DMS153 treated with DMSO at 0.1 percent for 48 hours (cell line): ENCODE measurements at regions not wholly inside any gene's neighbourhood (a gene's known extent, or its start where the extent isn't known, plus 50 kb on each side); places are given as distances from the start of the nearest gene placed in this dataset.

Experiments
- DNase-seq: peaks from one replicate; lab custom pipeline; 2025; ENCODE audit not compliant: unreplicated experiment; lab: John Stamatoyannopoulos, UW

DNA sequence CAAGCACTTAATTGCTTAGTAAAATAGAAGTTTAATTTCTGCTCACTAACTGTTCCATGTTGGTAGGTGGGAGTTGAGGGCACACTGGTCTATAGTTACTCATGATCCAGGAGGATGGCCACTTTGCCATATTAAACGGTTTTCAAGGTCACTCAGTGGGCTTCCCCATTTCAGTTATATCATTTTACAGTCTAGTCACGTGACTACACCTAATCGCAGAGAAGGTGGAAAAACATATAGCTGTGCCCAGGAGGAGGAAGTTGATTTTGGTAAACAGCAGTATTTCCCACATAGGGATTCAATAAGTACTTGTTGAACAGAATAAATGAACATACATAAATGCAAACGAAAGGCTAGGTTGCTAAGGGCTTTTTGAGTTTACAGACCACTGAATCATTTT is 541.1 kb upstream of the CAMK1G start:
- DNase-seq: no peak

DNA sequence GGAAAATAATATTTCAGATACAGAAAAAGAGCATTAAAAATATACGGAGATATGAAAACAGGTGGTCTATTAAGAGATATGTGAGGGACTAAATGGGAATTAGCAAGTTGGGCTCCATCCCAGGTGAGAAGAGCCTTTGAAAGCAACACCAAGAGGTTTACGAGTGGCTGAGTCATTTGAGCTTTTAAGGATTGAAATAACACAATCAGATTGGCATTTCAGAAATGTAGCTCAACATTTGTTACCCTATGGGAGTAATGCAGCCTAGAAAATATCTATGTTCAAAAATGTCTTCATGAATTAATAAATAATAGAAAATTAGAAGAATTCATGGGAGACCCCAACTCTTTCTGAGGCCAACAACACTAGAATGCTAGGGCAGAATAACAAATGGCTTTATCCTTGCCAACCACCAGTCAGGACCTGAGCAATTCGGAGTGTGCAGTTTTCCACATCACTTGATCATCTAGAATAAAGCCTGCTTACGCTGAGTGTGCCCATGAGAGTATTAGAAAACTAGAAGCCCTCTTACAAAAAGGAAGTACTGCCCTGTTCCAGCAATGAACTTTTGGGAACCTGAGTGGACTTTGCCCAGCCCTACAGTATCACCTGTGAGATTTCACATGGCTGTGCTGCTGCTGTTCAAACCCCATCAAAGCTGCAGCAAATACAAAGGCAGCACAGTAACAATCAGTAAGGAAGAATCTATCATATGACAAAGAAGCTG is 538.0 kb upstream of the CAMK1G start:
- DNase-seq: no peak

DNA sequence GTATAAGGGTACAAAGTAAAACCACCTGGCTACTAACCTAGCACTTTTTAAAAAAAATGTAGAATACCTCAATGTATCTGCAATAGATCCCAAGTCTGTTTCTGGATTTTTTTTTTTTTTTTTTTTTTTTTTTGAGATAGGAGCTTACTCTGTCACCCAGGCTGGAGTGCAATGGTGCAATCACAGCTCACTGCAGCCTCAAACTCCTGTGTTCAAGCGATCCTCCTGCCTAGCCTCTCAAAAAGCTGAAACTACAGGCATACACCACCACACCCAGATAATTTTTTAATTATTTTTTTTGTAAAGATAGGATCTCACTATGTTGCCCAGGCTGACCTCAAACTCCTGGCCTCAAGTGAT is 537.5 kb upstream of the CAMK1G start:
- DNase-seq: no peak

DNA sequence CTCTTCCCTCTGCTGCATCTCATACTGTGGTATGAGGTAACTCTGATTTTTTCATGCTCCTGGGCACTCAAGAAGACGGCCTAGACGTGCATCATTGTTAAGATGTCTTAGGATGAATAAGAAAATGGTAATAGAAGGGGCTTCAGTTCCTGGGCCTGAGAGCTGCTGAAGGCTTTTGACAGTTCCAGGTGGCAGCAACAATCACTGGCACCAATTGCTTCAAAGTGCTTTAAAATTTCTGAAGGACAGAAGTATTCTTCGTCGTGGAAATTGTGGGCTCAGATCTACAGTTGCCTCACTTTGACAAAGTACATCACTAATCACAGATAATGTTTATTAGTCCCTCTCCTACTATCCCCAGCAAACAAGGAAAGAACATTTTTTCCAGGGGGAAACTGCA is 536.6 kb upstream of the CAMK1G start:
- DNase-seq: no peak

DNA sequence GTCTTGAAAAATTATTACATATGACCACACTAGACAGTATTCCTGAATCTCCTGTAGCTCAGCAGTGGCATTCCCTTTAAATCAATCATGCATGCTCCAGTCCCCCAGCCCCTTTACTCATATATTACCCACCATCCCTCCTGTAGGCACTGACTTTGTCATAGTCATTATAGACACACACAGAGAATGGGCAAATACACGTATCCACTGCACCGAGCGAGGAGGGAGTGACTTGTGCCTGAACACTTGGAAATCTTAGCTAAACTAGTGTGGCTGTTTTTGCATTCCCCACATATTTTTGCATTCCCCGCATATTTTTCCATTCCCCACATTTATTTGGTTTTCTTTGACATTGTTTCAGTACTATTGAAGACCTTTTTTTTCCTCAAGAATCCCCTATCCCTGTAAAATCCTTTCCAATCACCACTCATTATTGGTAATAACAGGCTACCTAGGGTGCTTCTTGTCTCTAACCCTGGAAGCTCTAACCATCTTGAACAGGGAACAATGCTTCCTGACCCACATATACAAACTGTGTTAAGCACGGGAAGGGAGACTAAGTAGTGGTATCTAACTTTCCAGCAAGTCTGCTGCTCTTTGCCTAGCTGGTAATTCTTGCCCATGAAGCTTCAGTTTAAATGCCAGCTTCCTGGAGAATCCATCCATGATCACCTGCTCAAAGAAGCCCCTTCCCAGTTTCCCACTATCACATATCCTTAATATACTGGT is 534.4 kb upstream of the CAMK1G start:
- DNase-seq: no peak

DNA sequence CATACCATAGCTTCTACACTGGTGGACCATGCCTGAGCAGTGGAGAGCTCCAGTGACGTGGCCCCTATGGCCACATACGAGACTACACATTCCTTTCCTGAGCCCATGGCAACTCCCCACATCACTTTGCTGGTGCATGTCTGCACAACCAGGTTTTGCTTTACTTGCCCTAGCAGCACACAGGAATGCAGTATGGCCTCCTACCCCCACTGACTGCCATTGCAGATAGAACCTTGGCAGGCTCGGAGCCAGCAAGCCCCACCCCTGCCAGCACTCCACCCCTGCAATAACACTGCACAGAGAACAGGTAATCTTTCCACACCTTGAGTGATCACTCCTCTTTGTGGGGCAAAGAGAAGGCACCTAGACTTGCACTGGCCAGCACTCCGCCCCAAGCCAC is 531.9 kb upstream of the CAMK1G start:
- DNase-seq: no peak

DNA sequence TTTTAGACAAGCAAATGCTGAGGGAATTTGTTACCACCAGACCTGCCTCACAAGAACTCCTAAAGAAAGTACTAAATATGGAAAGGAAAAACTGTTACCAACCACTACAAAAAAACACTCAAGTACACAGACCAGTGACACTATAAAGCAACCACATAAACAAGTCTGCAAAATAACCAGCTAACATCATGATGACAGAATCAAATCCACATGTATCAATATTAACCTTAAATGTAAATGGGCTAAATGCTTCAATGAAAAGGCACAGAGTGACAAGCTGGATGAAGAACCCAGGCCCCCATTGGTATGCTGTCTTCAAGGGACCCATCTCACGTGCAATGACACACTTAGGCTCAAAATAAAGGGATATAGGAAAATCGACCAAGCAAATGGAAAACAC is 529.9 kb upstream of the CAMK1G start:
- no peak for DNase-seq

DNA sequence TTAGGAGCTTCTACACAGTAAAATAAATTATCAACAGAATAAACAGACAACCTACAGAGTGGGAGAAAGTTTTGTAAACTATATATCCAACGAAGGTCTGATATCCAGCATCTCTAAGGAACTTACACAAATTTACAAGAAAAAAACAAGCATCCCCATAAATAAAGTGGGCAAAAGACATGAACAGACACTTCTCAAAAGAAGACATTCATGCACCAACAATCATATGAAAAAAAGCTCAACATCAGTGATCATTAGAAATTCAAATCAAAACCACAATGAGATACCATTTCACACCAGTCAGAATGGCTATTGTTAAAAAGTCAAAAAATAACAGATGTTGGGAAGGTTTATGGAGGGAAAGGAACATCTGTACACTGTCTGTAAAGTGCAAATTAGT is 526.4 kb upstream of the CAMK1G start:
- DNase-seq: no peak

DNA sequence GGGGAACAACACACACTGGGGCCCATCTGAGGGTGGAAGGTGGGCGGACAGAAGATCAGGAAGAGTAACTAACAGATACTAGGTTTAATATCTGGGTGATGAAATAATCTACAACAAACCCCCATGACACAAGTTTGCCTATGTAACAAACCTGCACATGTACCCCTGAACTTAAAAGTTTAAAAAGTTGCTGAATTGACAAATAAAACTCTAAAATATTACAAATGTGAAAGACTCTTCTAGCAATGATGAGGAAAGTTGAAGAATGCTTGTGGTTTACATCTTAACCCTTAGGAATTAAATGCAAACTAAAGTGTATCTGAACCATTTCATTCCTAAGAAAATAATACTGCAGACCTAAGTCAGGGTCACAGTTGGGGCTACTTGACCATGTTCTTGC is 525.6 kb upstream of the CAMK1G start:
- no peak for DNase-seq

DNA sequence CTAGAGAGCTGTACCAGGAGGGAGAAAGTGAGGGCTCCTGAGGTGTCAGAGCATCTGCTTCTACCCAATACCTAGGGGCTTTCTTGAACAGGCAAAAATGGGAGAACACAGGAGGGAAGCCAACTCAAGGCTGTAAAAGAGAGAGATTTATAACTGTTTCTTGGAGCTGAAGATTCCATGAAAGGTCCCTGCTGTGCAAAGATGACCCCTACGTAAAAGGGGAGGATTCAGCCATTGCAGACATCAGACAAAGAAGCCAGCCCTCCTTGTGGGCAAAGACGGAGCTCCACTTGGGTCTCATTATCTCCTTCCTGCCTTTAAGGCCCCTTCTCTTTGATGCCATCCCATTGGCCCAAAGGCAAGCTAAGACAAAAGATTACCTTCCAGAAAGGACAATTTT is 524.1 kb upstream of the CAMK1G start:
- no peak for DNase-seq

DNA sequence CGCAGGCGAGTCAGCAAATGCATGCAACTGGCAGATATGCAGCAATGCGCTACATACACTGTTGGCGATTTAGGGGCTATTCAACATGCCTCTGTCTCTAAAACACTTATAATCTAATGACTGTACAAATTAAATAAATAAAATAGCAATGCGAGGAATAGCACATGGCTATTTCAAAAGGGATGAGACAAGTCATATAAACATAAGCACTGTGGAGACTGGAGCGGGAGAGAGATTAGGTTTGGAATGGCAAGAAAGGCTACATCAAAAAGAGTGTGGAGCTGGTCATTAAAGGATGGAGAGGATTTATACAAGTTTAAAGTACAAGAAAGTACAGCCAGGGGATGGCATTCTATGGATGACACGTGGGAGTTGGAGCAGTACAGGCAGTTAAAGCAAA is 523.5 kb upstream of the CAMK1G start:
- no peak for DNase-seq

DNA sequence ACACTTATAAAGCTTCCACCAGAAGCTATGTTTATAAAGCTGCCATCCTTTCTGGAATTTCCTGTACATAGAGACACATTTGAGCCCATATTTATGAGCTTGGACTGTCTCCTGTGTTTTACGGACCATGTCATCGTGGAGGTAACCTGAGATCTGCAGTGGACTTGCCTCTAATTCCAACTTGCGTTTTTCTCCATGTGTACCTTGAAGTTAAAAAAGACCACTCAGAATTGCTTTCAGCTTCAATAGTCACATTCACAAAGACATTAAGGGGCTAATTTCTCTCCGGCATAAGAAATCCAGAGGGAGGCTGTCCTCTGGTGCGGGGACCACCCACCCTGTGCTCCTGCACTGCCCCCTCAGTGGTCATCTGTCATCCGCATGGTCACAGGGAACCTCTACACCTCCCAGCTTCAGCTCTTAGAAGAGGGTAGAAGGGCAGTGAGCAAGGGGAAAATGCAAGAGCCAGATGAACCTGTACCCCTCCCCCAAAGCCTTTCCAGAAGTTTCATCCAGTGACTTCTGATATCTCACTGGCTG is 521.4 kb upstream of the CAMK1G start:
- no peak for DNase-seq

DNA sequence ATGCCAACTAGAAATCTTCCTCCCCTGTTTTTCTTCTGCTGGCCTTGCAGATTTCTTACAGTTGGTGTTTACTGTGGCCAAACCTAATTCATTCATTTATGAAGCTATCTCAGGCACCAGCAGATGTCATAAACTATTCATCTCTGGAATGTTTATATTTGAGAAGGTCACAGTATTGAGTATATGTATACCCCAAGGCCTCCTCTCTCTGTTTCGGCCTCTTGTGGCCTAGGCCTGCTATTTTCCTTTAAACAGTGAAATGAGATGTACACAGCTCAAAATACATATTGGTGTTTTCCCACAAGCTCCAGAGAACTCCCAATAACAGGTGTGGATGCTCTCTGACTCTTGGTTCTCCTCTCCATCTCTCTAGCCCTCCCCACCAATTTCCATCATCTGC is 520.7 kb upstream of the CAMK1G start:
- DNase-seq: no peak

DNA sequence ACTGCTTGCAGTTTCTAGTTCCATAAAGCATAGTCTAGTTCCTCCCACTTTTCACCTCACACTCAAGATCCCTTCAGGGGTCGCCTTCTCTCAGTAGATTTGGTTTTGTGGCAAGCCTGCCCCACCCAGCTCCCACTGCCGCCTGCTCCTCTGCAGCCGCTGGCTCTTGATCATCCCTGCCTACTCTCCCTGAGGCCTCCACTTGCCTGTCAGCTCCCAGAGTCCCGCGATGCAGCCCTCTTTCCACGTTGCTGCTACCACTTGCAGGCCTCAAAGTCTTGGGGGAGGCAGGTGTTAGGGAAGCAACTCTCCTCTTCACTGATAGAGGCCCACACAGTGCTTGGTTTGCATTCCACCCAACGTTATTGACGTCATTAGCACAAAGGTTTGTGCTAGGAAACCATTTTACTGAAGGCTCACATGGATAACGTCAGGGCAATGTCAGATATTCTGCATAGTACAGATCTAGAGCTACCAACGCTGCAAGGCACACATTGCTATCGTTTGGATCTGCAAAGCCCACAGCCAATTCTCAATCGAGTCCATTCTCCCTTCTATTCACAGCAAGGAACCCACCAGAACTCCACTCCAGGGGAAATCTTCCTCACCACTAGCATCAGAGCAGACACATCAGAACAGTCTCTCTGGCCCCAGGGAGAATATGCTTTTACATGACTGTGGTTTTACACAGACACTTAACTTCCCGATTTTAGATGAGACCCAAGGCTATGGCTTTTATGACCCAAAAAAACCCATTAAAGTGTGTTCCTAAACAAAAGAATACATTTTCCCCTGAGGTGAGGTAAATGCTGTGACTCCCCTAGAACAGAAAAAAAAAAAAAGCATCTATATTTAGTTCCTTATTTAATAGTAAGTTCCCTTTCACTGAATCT is 519.5 kb upstream of the CAMK1G start:
- no peak for DNase-seq

DNA sequence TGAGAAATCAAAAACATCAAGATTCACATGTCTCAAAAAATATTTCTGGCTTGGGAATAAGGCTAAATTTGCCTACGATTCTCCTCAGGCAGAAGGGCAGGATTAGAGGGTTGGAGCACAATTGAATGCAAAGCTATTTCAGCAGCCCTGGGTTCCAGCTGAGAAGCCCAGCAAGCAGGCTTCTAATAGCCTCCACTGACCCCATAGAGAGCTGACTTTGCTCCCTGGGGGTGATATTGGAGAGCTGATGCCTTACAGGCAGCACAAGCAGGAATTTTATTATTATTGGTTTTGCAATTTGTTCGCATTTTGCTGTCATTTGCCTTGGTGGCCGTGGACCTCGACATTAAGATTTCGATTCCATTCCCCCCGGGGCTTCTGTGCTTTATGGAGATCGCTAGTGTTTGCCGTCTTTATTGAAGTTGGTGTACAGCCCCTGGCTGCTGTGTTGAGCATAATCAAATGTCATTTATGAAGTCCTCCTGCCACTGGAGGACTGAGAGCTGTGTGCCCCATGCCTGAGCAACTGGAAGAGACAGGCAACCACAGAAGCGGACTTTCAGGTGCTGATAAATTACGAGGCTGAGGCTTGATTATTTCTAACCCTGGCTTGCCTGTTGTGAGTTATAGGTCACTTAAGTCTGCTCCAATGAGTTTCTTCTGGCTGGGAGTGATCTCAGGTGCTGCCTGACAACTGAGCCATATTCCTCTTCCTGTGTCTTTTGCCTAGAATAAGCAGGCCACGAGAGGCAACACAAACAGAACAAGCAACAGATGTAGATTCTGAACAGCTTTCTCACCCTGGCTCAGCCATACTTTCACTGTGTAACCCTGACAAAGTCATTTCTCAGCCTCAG is 518.4 kb upstream of the CAMK1G start:
- DNase-seq: no peak

DNA sequence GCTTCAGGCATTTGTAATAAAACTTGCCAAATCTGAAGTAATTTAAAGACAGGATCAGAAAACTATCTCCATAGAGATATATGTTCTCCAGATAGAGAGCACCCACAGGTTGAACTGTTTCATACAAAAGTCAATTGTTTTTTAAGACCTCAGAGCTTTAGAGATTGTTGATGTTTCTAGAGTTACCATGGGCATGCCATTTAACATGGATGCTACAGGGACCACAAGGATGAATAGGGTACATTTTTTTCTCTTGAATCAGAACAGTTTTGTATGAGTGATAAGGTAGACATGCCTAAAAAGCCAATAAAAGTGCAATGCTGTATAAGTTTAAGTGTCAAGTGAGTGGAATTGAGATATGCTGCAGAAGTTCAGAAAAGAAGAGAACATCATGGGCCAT is 511.0 kb upstream of the CAMK1G start:
- no peak for DNase-seq

DNA sequence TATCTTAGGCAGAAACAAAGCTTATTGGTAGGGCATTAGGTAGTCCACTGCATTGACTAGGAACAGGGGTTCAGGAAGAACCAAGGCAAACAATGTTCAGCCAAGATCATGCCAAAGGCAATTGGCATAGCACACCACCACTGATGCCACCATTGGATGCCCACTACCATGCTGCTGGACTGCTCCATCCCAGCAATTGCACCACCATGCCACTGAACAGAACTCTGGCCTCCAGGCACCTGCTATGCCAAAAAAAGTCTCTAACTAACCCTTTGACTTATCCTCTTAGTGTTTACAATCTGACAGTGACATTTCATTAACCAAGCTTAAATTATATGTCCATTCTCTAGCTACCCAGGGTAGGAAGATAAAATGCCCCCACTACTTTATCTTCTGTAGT is 509.6 kb upstream of the CAMK1G start:
- no peak for DNase-seq

DNA sequence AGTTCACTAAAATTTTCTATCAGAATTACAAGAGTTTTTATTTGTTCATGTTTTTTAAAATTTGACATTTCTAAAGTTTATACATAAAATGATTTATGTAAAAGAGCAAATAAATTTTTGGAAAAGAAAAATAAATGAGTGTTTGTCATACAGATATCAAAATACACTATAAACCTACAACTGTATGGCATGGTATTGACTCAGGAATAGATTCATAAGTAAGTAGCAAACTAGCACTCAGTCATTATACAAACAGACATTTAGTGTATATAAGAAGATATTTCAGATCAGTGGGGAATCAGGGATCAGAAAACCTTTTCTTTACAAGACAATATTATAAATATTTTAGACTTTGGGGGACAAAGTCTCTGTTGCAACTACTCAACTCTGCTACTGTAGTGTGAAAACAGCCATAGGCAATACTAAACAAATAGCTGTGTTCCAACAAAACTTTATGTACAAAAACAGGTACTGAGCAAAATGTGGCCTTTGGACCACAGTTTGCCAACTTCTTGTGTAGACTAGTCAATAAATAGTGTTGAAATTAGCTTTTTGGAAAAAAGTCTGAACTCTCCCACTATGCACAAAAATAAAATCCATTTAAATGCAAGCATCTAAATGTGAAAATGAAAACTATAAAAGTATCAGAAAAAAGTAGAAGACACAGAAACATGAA is 508.8 kb upstream of the CAMK1G start:
- DNase-seq: no peak

DNA sequence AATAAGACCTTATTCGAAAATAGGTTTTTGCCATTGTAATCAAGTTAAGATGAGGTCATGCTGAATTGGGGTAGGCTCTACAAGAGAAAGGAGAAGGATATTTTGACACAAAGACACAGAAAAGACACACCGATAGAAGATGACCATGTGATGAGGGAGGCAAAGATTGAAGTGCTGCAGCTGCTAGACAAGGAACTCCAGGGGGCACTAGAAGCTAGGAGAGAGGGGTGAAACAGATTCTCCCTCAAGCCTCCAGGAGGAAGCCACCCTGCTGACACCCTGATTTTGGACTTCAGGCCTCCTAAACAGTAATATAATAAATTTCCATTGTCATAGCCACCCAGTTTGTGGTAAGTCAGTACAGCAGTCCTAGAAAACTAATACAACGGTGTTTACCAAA is 506.8 kb upstream of the CAMK1G start:
- DNase-seq: no peak

DNA sequence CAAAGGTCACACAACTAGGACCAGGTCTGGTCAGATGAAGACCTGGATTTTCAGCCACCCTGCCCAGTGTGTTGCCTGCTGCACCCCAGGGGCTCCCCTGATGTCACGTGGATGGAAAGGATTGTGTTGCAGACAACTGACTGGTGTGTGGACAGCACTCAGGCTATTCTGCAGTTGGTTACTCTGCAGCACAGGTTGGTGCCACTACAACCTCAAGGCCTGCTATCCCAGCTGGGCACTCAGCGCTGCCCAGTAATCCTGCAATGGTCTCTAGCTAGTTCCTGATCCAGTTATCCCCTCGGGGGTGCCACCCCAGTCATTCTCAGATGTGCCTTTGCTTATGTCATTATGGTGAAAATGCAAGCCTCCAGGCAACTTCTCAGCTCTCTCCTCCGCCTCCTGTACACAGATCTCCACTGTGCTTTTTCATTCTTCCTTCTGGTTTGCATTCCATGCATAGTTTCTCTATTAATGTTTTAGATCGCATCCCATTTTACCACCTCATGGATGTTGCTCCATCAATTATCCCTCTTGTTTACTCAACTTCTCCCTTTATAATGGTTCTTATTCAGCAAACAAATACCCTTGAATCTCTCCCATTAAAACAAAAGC is 503.2 kb upstream of the CAMK1G start:
- no peak for DNase-seq
